CD4-positive, alpha-beta T cell treated with Interleukin-2 at 100 ng/mL for 4 hours (primary cell): ENCODE measurements at regions not wholly inside any gene's neighbourhood (a gene's known extent, or its start where the extent isn't known, plus 50 kb on each side); places are given as distances from the start of the nearest gene placed in this dataset.

Experiments
- DNase-seq: peaks from one replicate; pipeline ENCODE4 v3.0.0-alpha.2; 2020; ENCODE audit warnings: low spot score

GRCh38 chr18:39972521-39972920 lies 1982.5 kb upstream of the PIK3C3 start:
- DNase-seq = no peak

GRCh38 chr18:39969803-39970494 lies 1985.1 kb upstream of the PIK3C3 start:
- DNase-seq = no peak

- DNase-seq = no peak
Observed at GRCh38 chr18:39966275-39966674, 1988.8 kb upstream of the PIK3C3 start.

GRCh38 chr18:39962546-39962945 lies 1992.5 kb upstream of the PIK3C3 start:
- DNase-seq = no peak

GRCh38 chr18:39960550-39960949 lies 1994.5 kb upstream of the PIK3C3 start:
- DNase-seq = no peak

- DNase-seq = no peak
Observed at GRCh38 chr18:39959839-39960238, 1995.2 kb upstream of the PIK3C3 start.

- no peak for DNase-seq
Observed at GRCh38 chr18:39958876-39959275, 1996.2 kb upstream of the PIK3C3 start.

GRCh38 chr18:39952816-39953215 lies 2002.2 kb upstream of the PIK3C3 start:
- no peak for DNase-seq

GRCh38 chr18:39951142-39951720 lies 2003.8 kb upstream of the PIK3C3 start:
- DNase-seq = no peak

GRCh38 chr18:39946623-39947061 lies 2008.4 kb upstream of the PIK3C3 start:
- DNase-seq = no peak

- DNase-seq = no peak
Observed at GRCh38 chr18:39945076-39945475, 2010.0 kb upstream of the PIK3C3 start.

- no peak for DNase-seq
Observed at GRCh38 chr18:39942702-39943101, 2012.3 kb upstream of the PIK3C3 start.

- no peak for DNase-seq
Observed at GRCh38 chr18:39938676-39939608, 2016.1 kb upstream of the PIK3C3 start.

GRCh38 chr18:39935598-39935997 lies 2019.4 kb upstream of the PIK3C3 start:
- no peak for DNase-seq

GRCh38 chr18:39918847-39919246 lies 2036.2 kb upstream of the PIK3C3 start:
- no peak for DNase-seq

GRCh38 chr18:39913672-39914366 lies 2041.2 kb upstream of the PIK3C3 start:
- DNase-seq = no peak

- no peak for DNase-seq
Observed at GRCh38 chr18:39911716-39912115, 2043.3 kb upstream of the PIK3C3 start.

GRCh38 chr18:39909706-39910105 lies 2045.3 kb upstream of the PIK3C3 start:
- no peak for DNase-seq

GRCh38 chr18:39886136-39886535 lies 2068.9 kb upstream of the PIK3C3 start:
- no peak for DNase-seq

- DNase-seq = no peak
Observed at GRCh38 chr18:39872651-39873050, 2082.4 kb upstream of the PIK3C3 start.

- DNase-seq = no peak
Observed at GRCh38 chr18:39871961-39872360, 2083.1 kb upstream of the PIK3C3 start.

- no peak for DNase-seq
Observed at GRCh38 chr18:39870591-39870990, 2084.4 kb upstream of the PIK3C3 start.
